PFSK-1 (cell line): ENCODE measurements at regions not wholly inside any gene's neighbourhood (a gene's known extent, or its start where the extent isn't known, plus 50 kb on each side); places are given as distances from the start of the nearest gene placed in this dataset.

Source experiments
- REST ChIP-seq, 2 experiments: IDR thresholded peaks; 2 replicates each; pipeline versions ENCODE4 v1.6.1 to v1.8.0; 2011 to 2012; ENCODE audit warnings: low read depth in 2 of 2, low read length in 2 of 2, control low read depth in 1 of 2, inconsistent platforms in 1 of 2, mild to moderate bottlenecking in 1 of 2, moderate library complexity in 1 of 2; ENCODE audit not compliant: insufficient read depth in 1 of 2
- TAF1 ChIP-seq: IDR thresholded peaks from 2 replicates; pipeline ENCODE4 v1.6.1; 2012; ENCODE audit warnings: low read length, control low read depth, borderline replicate concordance; ENCODE audit not compliant: insufficient read depth

- TF ChIP-seq TAF1 (no peak), REST (IDR thresholded peaks at IDR 0.05; ENCODE audit: insufficient read depth in 1 of 2, low read depth in 2 of 2, low read length in 2 of 2) (no peak)
Observed at GRCh38 chr13:34161931-34162543, 344.1 kb downstream of the RFC3 start.
